Heart left ventricle (tissue), 16 donors: ENCODE measurements at regions not wholly inside any gene's neighbourhood (a gene's known extent, or its start where the extent isn't known, plus 50 kb on each side); places are given as distances from the start of the nearest gene placed in this dataset.

ENCODE experiments used
- ATAC-seq, 4 donors: fragments of 200-7000 bp; cut with Tn5 transposase; one replicate each; pipeline ENCODE4 v1.9.1; 2020 to 2022; ENCODE audit warnings: moderate library complexity in 4 of 4, mild to moderate bottlenecking in 3 of 4, moderate number of reproducible peaks in 1 of 4
- DNase-seq, 5 donors: peaks; one replicate each; pipeline ENCODE4 v3.0.0-alpha.2; 2020
- H3K27ac ChIP-seq, 12 donors: fragments of 200-600 bp; sonication (generic) in 4 of 12; one replicate each; pipeline versions ENCODE4 v1.5.0 to v1.8.0; 2016 to 2022; ENCODE audit warnings: mild to moderate bottlenecking in 2 of 12
- H3K27me3 ChIP-seq, 9 donors: fragments of 200-600 bp; sonication (generic) in 2 of 9; one replicate each; pipeline versions ENCODE4 v1.5.1 to v1.8.0; 2016 to 2022; ENCODE audit warnings: mild to moderate bottlenecking in 3 of 9
- H3K36me3 ChIP-seq, 9 donors: fragments of 200-600 bp; sonication (generic) in 2 of 9; one replicate each; pipeline versions ENCODE4 v1.5.0 to v1.8.0; 2018 to 2022; ENCODE audit warnings: mild to moderate bottlenecking in 2 of 9
- H3K4me1 ChIP-seq, 12 donors: fragments of 200-600 bp; sonication (generic) in 4 of 12; one replicate each; pipeline versions ENCODE4 v1.5.0 to v1.8.0; 2016 to 2022; ENCODE audit warnings: mild to moderate bottlenecking in 3 of 12
- H3K4me3 ChIP-seq, 12 donors: fragments of 200-600 bp; sonication (generic) in 4 of 12; one replicate each; pipeline versions ENCODE4 v1.5.0 to v1.8.0; 2017 to 2022; ENCODE audit warnings: mild to moderate bottlenecking in 9 of 12, moderate library complexity in 4 of 12
- H3K9me3 ChIP-seq, 12 donors: fragments of 200-600 bp; sonication (generic) in 4 of 12; one replicate each; pipeline versions ENCODE4 v1.5.0 to v1.8.0; 2016 to 2022; ENCODE audit warnings: mild to moderate bottlenecking in 1 of 12
- CTCF ChIP-seq, 12 donors: fragments of 200-600 bp; sonication (generic) in 4 of 12; IDR thresholded peaks; one replicate each; pipeline versions ENCODE4 v1.5.0 to v1.8.0; 2018 to 2022; ENCODE audit warnings: antibody characterized with exemption in 12 of 12, mild to moderate bottlenecking in 5 of 12
- POLR2A ChIP-seq, 2 donors: fragments of 450-650 bp; IDR thresholded peaks; one replicate each; pipeline ENCODE4 v1.6.1; 2017; ENCODE audit warnings: antibody characterized with exemption in 2 of 2, mild to moderate bottlenecking in 2 of 2, moderate library complexity in 2 of 2
- WGBS, 4 donors: extraction: QIAGEN DNeasy Blood & Tissue Kit in 2 of 4; methylation state at CpG; one replicate each; pipeline versions ENCODE4 v1.1.5 to v1.1.7; 2013 to 2018; 5-methylcytosine and 5-hydroxymethylcytosine counted together
- intact Hi-C, 10 donors: fragments of 100-400 bp; cut with DNase I; formaldehyde crosslinking; loops; one replicate each; pipeline versions ENCODE4 v1.11.1 to v1.14.2; 2022
- donor health status: ischemic (EF 13 %, LVEDD 7.1; RV severe dilation, severe dysfunction).
- donor health status: healthy with polysubstance abuse.
- donor health status: DM: no; HTN: yes; CAD: no.
- donor health status: DM: no; HTN: no; CAD: no.
- donor health status: ischemic (EF 25% LVEDD 6.9; RV normal size, moderate dysfunction).
- donor health status: ischemic (EF 25% LVEDD 5.7; RV mildly dilated, moderate dysfunction).
- donor health status: healthy.
- donor health status: DM: yes; HTN: yes; CAD: no.
- donor health status: ischemic (EF 35%, LVEDD 5.7; RV mildly dilated, moderate dysfunction).
- donor health status: nonischemic (EF 11% LVEDD 7.7; RV severe dilation, severe dysfunction).
- donor health status: DM: yes; HTN: yes; CAD: no.
- donor health status: PGD.
- donor health status: ischemic (EF 29% LVEDD 5.4; RV normal size, mild dysfunction).
- donor health status: nonischemic (EF 23%, LVEDD 6.1; RV moderate dilation, normal function).

DNA sequence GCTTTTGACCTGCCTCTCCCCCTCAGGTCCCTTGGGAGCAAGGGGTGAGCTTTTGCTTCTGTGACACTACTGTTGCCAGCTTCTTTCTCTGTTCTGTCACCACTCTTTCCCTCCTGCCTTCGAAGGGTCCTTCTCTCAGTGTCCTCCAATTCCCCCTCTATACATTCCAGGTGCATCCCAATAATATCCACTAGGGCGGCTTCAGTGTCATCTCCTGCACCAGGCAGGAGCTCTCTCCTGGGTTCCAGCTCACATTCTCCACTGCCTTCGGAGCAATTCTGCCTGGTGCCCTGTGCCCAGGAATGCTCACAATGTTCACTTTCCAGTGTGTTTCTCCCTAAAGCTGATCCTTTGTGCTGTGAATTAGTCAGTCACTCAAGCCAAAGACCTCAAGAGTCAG lies 83.9 kb upstream of the CXCL14 start:
- no peaks in the 10 kb centered on the region for H3K4me1 ChIP-seq
- intact Hi-C loops, result no loop called here
- H3K9me3 ChIP-seq, result peaks cover 0 to 15% (median 2%) of the 10 kb centered on the region in 12 donors
- no peaks in the 10 kb centered on the region for H3K36me3 ChIP-seq
- no peak overlapping the region for H3K27ac ChIP-seq
- no peak for DNase-seq
- 78 to 81% (median 78%) methylated on average over 3 of the region's 3 CpGs for WGBS, 4 donors
- no peak overlapping the region for H3K4me3 ChIP-seq
- TF ChIP-seq POLR2A (IDR thresholded peaks at IDR 0.05) (no peak), CTCF (IDR thresholded peaks at IDR 0.05) (no peak)
- H3K27me3 ChIP-seq, result peaks cover 0 to 9% (median 0%) of the 10 kb centered on the region in 9 donors
- no peak for ATAC-seq

GRCh38 chr5:135662061-135662481 lies 83.3 kb upstream of the CXCL14 start:
- ATAC-seq (no peak), DNase-seq (no peak)
- no peak overlapping the region for H3K4me3 ChIP-seq
- TF ChIP-seq CTCF (IDR thresholded peaks at IDR 0.05) (no peak), POLR2A (IDR thresholded peaks at IDR 0.05) (no peak)
- H3K27me3 ChIP-seq, result peaks cover 0 to 9% (median 0%) of the 10 kb centered on the region in 9 donors
- no peaks in the 10 kb centered on the region for H3K4me1 ChIP-seq
- H3K36me3 ChIP-seq, result no peaks in the 10 kb centered on the region
- no peak overlapping the region for H3K27ac ChIP-seq
- WGBS, 4 donors, result 28 to 38% (median 33%) methylated on average over 3 of the region's 3 CpGs
- H3K9me3 ChIP-seq, result peaks cover 0 to 15% (median 2%) of the 10 kb centered on the region in 12 donors
- intact Hi-C loops, result no loop called here

DNA sequence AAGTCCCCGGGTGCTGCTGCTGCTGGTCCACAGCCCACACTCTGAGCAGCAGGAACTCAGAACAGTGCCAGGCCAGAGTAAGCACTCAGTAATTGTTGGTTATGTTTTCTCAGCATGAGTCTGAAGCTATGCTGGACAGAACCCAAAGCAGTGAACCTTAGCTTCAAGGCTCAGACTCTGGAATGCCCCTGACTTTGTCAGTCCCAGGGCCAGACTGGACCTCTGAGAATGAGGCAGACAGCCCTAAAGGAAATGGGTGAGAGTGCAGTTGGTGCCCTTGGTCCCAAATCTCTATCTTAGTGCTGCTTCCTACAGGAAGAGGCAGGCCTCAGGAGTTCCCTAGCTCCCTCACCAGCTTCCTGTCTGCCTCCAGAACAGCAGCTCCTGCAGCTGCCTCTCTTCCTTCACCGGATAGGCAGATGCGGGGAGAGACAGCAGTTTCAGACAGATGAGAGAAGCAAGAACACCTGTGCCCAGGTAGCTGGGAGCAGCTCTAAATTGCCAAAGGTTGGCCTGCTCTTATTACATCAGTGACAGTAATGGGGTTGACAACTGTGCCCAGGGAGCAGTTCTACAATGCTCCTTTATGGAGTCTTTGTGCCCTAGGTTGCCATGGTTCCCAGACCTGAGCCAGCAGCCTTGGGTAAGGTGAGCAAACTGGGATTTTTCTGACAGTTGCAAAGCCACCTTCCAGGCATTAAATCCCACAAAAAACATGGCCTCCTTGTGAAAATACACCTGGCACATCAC lies 82.2 kb upstream of the CXCL14 start:
- intact Hi-C loops, result no loop called here
- Histone ChIP-seq H3K27ac (no peak overlapping the region), H3K36me3 (no peaks in the 10 kb centered on the region), H3K4me3 (no peak overlapping the region), H3K9me3 (peaks cover 0 to 15% (median 2%) of the 10 kb centered on the region in 12 donors), H3K4me1 (no peaks in the 10 kb centered on the region), H3K27me3 (peaks cover 0 to 9% (median 0%) of the 10 kb centered on the region in 9 donors)
- DNase-seq (no peak), ATAC-seq (no peak)
- WGBS, 4 donors, result 27 to 50% (median 46%) methylated on average over 3 of the region's 3 CpGs
- no peak for TF ChIP-seq CTCF (IDR thresholded peaks at IDR 0.05)

GRCh38 chr5:135657536-135658305 lies 78.9 kb upstream of the CXCL14 start:
- no peak for TF ChIP-seq POLR2A (IDR thresholded peaks at IDR 0.05)
- TF ChIP-seq CTCF (IDR thresholded peaks at IDR 0.05), result no peak
- intact Hi-C loops, result no loop called here
- Histone ChIP-seq H3K4me3 (no peak overlapping the region), H3K9me3 (peaks cover 0 to 15% (median 2%) of the 10 kb centered on the region in 12 donors), H3K27ac (no peak overlapping the region), H3K36me3 (no peaks in the 10 kb centered on the region), H3K27me3 (no peaks in the 10 kb centered on the region), H3K4me1 (no peaks in the 10 kb centered on the region)
- no peak for ATAC-seq
- 45 to 64% (median 55%) methylated on average over 3 of the region's 3 CpGs for WGBS, 4 donors
- DNase-seq, result no peak
